ENCODE measurements at regions not wholly inside any gene's neighbourhood (a gene's known extent, or its start where the extent isn't known, plus 50 kb on each side); places are given as distances from the start of the nearest gene placed in this dataset.
"Not testable (repeated sequence)": the region's sequence is repeated elsewhere in the genome, so short reads cannot be mapped to it uniquely, and the experiment has no call there.

GRCh38 chr17:77087650-77088454 is 52.9 kb upstream of the SEC14L1 start:
- no peak for DNase-seq

GRCh38 chr17:77088455-77089123 is 52.2 kb upstream of the SEC14L1 start:
- DNase-seq: peak; percentile 99

GRCh38 chr17:77089124-77089490 is 51.7 kb upstream of the SEC14L1 start:
- DNase-seq: peak; percentile 46

- DNase-seq: not testable (repeated sequence)
Observed at GRCh38 chr17:77089949-77090348, 50.8 kb upstream of the SEC14L1 start.

DNA sequence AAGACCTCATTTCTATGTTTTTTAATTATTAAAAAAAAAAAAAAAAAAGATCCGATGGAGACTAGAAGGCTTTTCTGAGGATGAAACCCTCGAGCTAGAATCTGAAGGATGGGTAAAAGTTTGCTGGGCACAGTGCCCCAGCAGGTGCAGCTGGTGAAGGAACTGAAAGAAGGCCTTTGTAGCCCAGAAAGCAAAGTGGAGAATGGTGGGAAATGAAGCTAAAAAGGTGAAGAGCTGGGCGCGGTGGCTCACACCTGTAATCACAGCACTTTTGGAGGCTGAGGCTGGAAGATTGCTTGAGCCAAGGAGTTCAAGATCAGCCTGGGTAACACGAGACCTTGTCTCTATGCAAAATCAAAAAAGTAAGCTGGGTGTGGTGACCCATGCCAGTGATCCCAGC is 50.3 kb upstream of the SEC14L1 start:
- no peak for DNase-seq
